MM.1S (cell line): ENCODE measurements at regions not wholly inside any gene's neighbourhood (a gene's known extent, or its start where the extent isn't known, plus 50 kb on each side); places are given as distances from the start of the nearest gene placed in this dataset.
A peak's percentile ranks its signal among the peaks of the same experiment; 100 is the strongest.

Experiments
- DNase-seq: peaks from one replicate; pipeline ENCODE4 v3.0.0-alpha.2; 2015
- H2AFZ ChIP-seq: fragments of 300-600 bp; sonication (generic); 2 replicates; pipeline ENCODE4 v1.6.0; 2016; ENCODE audit warnings: antibody characterized with exemption, low read length
- H3F3A ChIP-seq: fragments of 300-600 bp; sonication (generic); 2 replicates; pipeline ENCODE4 v1.6.1; 2016; ENCODE audit warnings: mild to moderate bottlenecking, antibody characterized with exemption, low read length, moderate library complexity, mixed read lengths; ENCODE audit not compliant: insufficient read depth
- H3K27ac ChIP-seq: fragments of 300-600 bp; sonication (generic); 2 replicates; pipeline ENCODE4 v1.5.1; 2016; ENCODE audit warnings: mild to moderate bottlenecking, low read length
- H3K27me3 ChIP-seq: fragments of 300-600 bp; sonication (generic); replicated peaks from 2 replicates; pipeline ENCODE4 v1.6.0; 2016; ENCODE audit warnings: low read length; ENCODE audit not compliant: insufficient read depth
- H3K36me3 ChIP-seq: fragments of 300-600 bp; sonication (generic); replicated peaks from 2 replicates; pipeline ENCODE4 v1.6.1; 2016; ENCODE audit warnings: mild to moderate bottlenecking, low read length, mixed read lengths; ENCODE audit not compliant: insufficient read depth
- H3K4me1 ChIP-seq: fragments of 300-600 bp; sonication (generic); 2 replicates; pipeline ENCODE4 v1.6.1; 2016; ENCODE audit warnings: low read length, mixed read lengths
- H3K4me2 ChIP-seq: fragments of 300-600 bp; sonication (generic); 2 replicates; pipeline ENCODE4 v1.6.0; 2016; ENCODE audit warnings: low read depth, low read length
- H3K4me3 ChIP-seq: fragments of 300-600 bp; sonication (generic); 2 replicates; pipeline ENCODE4 v1.5.1; 2016; ENCODE audit warnings: low read length, mixed read lengths
- H3K79me2 ChIP-seq: fragments of 300-600 bp; sonication (generic); 2 replicates; pipeline ENCODE4 v1.6.1; 2016; ENCODE audit warnings: mixed run types, low read length, mixed read lengths
- H3K9ac ChIP-seq: fragments of 300-600 bp; sonication (generic); 2 replicates; pipeline ENCODE4 v1.6.1; 2016; ENCODE audit warnings: low read length, mixed read lengths
- H3K9me2 ChIP-seq: fragments of 300-600 bp; sonication (generic); replicated peaks from 2 replicates; pipeline ENCODE4 v1.6.1; 2016; ENCODE audit warnings: mild to moderate bottlenecking, low read length, mixed read lengths; ENCODE audit not compliant: insufficient read depth
- H3K9me3 ChIP-seq: fragments of 300-600 bp; sonication (generic); replicated peaks from 2 replicates; pipeline ENCODE4 v1.6.1; 2016; ENCODE audit warnings: mild to moderate bottlenecking, low read length, mixed read lengths; ENCODE audit not compliant: insufficient read depth
- H4K20me1 ChIP-seq: fragments of 300-600 bp; sonication (generic); 2 replicates; pipeline ENCODE4 v1.6.1; 2016; ENCODE audit warnings: mild to moderate bottlenecking, low read length, moderate library complexity, mixed read lengths; ENCODE audit not compliant: insufficient read depth
- CTCF ChIP-seq: fragments of 300-600 bp; sonication (generic); IDR thresholded peaks from 2 replicates; pipeline ENCODE4 v1.5.1; 2016; ENCODE audit warnings: antibody characterized with exemption, low read length, mixed read lengths
- EZH2 ChIP-seq: fragments of 300-600 bp; sonication (generic); optimal IDR thresholded peaks from 2 replicates; pipeline ENCODE3; 2017; ENCODE audit warnings: low read depth, mild to moderate bottlenecking, antibody characterized with exemption, low read length, mixed read lengths
- EZH2phosphoT487 ChIP-seq: fragments of 300-600 bp; sonication (generic); IDR thresholded peaks from 2 replicates; pipeline ENCODE4 v1.6.1; 2018; ENCODE audit warnings: antibody characterized with exemption, low read length

GRCh38 chr20:20821484-20822260 is 109.2 kb upstream of the RALGAPA2 start:
- no peak overlapping the region for H3K4me2 ChIP-seq

GRCh38 chr20:20820785-20821483 is 108.5 kb upstream of the RALGAPA2 start:
- H3K27ac ChIP-seq, result no peak overlapping the region
- H3F3A ChIP-seq, result no peaks in the 10 kb centered on the region
- no peak for DNase-seq
- no peak overlapping the region for H3K4me3 ChIP-seq
- no peaks in the 10 kb centered on the region for H3K4me1 ChIP-seq
- no peaks in the 10 kb centered on the region for H3K9me2 ChIP-seq
- H4K20me1 ChIP-seq, result no peaks in the 10 kb centered on the region
- TF ChIP-seq EZH2phosphoT487 (no peak), CTCF (no peak), EZH2 (no peak)
- no peaks in the 10 kb centered on the region for H3K79me2 ChIP-seq
- H2AFZ ChIP-seq, result no peak overlapping the region
- no peaks in the 10 kb centered on the region for H3K9me3 ChIP-seq
- no peak overlapping the region for H3K4me2 ChIP-seq
- H3K36me3 ChIP-seq, result no peaks in the 10 kb centered on the region
- no peaks in the 10 kb centered on the region for H3K27me3 ChIP-seq
- no peak overlapping the region for H3K9ac ChIP-seq

More at GRCh38 chr20:20821484-20822260, 109.2 kb upstream of the RALGAPA2 start:
- H3K9ac ChIP-seq, result no peak overlapping the region
- H3K4me3 ChIP-seq, result no peak overlapping the region
- H3K9me3 ChIP-seq, result no peaks in the 10 kb centered on the region
- H3F3A ChIP-seq, result no peaks in the 10 kb centered on the region
- no peak for DNase-seq
- H3K79me2 ChIP-seq, result no peaks in the 10 kb centered on the region
- no peak for TF ChIP-seq EZH2
- TF ChIP-seq CTCF, result no peak
- H4K20me1 ChIP-seq, result no peaks in the 10 kb centered on the region
- no peaks in the 10 kb centered on the region for H3K4me1 ChIP-seq
- no peak overlapping the region for H2AFZ ChIP-seq
- no peaks in the 10 kb centered on the region for H3K9me2 ChIP-seq
- H3K27ac ChIP-seq, result no peak overlapping the region
- no peaks in the 10 kb centered on the region for H3K27me3 ChIP-seq
- H3K36me3 ChIP-seq, result no peaks in the 10 kb centered on the region

GRCh38 chr20:20820104-20820503 is 107.7 kb upstream of the RALGAPA2 start:
- Histone ChIP-seq H3K36me3 (no peaks in the 10 kb centered on the region), H3K4me3 (no peak overlapping the region), H3F3A (no peaks in the 10 kb centered on the region), H2AFZ (no peak overlapping the region), H3K9ac (no peak overlapping the region), H3K4me1 (no peaks in the 10 kb centered on the region), H3K9me2 (no peaks in the 10 kb centered on the region), H4K20me1 (no peaks in the 10 kb centered on the region), H3K79me2 (no peaks in the 10 kb centered on the region), H3K27me3 (no peaks in the 10 kb centered on the region), H3K9me3 (no peaks in the 10 kb centered on the region), H3K27ac (no peak overlapping the region), H3K4me2 (no peak overlapping the region)
- TF ChIP-seq CTCF (peak; percentile 20; the same call in 1 of the 2 replicates), EZH2phosphoT487 (no peak), EZH2 (no peak)
- no peak for DNase-seq
